HUDEP-2 (cell line): ENCODE measurements at regions not wholly inside any gene's neighbourhood (a gene's known extent, or its start where the extent isn't known, plus 50 kb on each side); places are given as distances from the start of the nearest gene placed in this dataset.
"Not testable (repeated sequence)": the region's sequence is repeated elsewhere in the genome, so short reads cannot be mapped to it uniquely, and the experiment has no call there.

Experiments
- DNase-seq, 76 experiments: peaks; one replicate each; lab custom pipeline; 2025; ENCODE audit not compliant: unreplicated experiment in 76 of 76; lab: John Stamatoyannopoulos, UW

- not testable (repeated sequence) for DNase-seq
These were observed 126.7 kb downstream of the PJA2 start for GRCh38 chr5:109283086-109283485.

- no peak for DNase-seq
These were observed 128.6 kb downstream of the PJA2 start for GRCh38 chr5:109281136-109281690.

- DNase-seq = no peak
These were observed 131.6 kb downstream of the PJA2 start for GRCh38 chr5:109278141-109278540.

GRCh38 chr5:109275919-109276318, 133.9 kb downstream of the PJA2 start:
- DNase-seq = no peak

DNA sequence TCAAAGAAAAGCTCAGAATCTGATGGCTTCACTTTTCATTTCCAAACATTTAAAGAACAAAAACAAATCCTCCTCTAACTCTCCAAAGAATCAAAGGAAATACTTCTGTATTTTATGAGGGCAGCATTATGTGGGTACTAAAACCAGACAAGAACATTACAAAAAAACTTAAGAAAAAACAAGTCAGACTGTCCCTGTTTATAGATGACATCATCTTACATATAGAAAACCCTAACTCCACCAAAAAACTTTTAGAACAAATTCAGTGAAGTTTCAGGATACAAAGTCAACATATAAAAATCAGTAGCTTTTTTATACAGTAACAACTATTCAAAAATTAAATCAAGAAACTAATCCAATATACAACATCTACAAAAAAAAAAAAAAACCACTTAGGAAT, 136.2 kb downstream of the PJA2 start:
- DNase-seq = no peak

DNA sequence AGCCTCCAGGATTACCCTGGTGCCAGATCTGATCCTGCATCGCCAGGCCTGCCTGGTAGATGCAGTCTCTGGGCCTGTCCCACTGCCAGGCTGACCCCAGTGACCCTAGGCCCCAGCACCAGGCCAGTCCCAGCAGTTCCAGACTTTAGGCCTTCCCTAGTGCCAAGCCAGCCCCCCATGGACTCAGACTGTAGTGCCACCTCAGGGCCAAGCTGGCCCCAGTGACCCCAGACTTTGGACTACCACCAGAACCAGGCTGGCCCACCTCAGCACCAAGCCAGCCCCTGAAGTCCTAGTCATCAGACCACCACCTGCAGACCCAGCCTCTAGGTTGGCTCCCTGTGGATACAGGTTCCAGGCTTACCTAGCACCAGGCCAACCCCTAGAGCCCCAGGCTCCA, 142.5 kb downstream of the PJA2 start:
- DNase-seq = no peak

DNA sequence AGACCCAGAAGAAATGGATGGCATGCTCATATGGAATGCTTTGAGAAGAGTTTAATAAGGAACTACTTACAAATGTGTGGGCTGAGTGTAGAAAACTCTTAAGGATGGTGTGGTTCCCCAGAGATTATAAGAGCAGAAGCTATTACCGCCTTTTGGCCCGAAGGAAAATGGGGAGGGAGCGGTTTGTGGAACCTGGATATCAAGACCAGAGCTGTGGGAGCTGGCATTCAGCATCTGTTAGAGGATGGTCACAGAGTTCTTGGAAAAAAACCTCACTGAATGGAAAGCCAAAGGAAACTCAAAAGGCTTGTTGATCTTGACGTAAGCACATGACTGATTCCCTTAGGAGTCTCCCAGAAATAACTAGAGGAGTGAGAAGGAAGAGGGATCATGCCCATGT, 151.0 kb downstream of the PJA2 start:
- DNase-seq = no peak

DNA sequence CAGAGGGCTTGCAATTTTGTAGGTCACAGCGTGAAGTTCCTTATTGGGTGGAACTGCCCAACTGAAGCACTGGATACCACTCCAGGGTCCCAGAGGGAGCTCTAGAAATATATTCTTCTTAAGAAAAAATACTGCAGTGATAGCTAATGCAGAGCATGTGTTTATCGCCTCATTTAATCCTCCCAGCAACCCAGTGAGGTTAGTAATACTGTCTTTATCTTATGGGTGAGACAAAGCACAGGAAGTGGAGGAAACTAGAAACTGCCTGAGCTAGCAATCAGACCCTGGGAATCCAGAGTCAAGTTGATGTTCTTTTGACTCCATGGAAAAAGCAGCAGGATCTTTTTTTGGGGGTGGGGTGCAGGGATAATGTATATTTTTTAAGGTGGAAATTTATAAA, 153.3 kb downstream of the PJA2 start:
- no peak for DNase-seq

DNA sequence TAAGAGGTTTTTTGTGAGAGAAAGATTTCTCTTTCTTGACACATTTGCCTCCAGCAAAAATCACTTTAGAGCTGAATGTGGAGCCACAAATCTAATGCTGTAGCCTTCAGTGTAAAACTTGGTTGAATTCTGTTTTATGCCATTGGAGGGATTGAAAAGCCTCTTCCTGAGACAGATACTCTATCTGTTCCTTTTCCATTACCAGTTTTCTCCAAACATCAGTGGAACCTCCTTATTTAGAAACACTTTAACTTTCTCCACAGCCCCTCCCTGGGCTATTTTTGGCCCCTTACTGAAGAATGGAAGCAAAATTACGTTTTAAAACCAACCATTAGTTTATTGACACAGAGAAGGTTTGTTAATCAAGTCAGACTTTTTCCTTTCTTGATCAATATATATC, 155.3 kb downstream of the PJA2 start:
- no peak for DNase-seq

DNA sequence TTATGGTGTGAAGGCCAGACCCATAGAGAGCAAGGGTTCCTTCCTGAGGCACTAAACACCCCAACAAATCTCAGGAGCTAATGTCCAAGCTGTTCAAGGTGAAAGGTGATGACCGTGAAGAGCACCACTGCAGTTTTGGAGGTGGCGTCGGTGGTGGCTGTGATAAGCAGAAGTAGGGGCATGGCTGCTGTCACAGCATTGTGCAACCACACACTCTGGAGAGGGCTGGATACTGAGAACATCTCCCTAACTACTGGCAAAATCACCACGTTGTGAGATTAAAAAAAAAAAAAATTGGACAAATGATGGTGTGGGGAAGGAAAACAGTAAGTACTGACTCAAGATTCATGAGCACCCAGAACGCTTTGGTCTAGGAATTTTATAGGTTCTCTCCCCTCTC, 156.5 kb downstream of the PJA2 start:
- DNase-seq = no peak

DNA sequence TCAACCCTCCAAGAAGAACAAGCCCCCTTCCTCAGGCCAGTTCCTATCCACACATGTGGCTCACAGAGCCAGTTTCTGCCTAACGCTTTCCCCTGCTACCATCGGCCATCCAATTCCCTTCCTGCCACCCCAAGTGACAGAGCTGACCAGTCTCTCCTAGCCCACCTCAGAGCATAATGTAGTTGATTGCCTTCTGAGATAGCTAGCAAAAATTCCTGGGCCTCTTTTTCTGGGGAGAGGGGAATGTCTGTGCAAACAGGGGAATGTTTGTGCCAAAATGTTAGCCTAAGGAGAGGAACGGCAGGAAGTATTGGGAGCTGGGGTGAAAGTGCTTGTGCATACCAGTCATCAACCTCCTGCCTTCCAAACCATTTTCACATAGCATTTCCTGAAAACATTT, 157.0 kb downstream of the PJA2 start:
- DNase-seq = no peak

- peak in 1 of 76 experiments; percentile 5 for DNase-seq
These were observed 159.0 kb downstream of the PJA2 start for GRCh38 chr5:109250533-109251329.

DNA sequence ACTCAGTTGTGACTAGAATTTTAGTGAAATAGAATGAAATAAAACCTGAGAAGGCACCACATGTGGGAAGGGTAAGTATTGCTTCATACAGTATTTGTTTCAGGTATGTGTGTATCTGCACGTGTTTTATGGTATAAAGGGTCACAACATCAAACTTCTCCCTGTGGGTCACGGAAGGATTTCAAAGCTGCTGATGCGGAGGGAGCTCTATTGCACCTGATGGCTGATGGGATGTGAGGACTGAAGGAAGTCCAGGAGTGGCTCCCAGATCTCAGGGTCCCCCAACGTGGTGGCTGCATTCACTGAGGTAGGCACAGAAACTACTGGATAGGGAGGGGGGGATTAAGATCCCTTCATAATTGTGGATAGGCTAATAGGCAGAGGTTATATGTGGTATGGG, 159.7 kb downstream of the PJA2 start:
- no peak for DNase-seq

DNA sequence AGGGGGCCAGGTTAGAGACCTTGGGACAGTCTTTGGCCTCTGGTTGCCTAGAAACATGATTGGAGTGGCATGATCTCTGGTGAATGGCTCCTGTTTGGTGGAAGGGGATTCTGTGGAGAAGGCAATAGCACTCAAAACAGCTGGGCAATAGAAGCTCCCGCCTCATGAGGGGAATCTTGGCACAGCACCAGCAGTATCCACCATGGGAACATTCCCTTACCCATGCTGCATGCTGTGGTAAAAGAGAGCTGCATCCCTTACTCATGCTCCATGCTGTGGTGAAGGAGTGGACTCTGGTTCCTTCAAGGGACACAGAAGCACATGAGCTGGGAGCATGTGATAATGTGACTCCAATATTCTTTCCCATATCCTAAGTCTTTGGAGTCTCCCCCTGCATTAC, 160.6 kb downstream of the PJA2 start:
- DNase-seq = no peak

DNA sequence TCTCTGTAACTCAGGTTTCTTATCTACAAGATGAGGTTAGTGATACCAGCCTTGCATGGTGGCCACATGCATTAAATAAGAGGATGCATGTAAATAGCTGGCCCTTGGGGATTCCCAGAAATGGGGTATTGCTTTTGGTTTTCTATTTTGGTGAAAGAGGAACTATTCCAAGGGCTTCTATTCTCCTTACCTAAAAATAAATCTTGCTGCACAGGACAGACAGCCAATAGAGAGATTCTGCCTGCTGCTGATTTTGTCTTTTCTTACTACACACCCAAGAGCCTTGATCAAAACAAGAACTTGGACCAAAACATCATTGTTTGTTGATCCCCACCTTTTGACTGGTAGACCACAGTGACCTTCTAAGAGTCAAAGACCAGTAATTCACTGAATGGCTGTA, 161.8 kb downstream of the PJA2 start:
- DNase-seq = no peak

DNA sequence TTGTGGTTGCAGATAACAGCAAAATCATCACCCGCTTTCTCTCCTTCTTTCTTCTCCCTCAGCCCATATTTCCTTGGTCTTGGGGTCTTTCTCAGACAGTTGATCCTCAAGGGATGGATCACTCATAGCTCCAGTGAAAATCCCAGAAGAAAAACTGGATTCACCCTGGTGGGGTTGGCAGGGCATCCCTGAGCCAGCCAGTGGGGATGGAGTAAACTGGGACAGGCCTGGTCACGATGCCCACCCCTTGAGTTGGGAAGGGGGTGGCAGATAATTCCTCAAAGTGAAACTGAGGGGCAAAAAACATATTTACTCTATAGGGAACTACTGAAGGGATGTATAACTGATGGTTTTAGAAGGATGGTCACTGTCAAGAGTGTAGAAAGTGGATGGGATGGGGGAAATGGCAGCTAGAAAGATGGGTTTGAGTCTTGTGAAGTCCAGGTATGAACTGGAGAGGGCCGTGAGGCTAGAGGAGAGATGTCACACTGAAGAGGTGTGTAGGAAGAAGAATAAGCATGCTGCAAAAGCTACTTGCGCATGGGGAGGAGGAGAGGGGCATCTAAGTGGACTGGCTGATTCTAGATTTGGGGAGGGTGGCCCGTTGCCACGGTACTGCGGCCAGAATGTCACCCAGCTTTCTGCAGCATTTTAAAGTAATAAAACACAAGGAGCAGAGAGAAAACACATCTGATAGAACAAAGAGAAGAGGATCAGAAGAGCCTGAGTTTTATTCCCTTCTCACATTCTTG, 162.8 kb downstream of the PJA2 start:
- DNase-seq = no peak
